AG04450 (cell line): ENCODE measurements at regions not wholly inside any gene's neighbourhood (a gene's known extent, or its start where the extent isn't known, plus 50 kb on each side); places are given as distances from the start of the nearest gene placed in this dataset.

Source experiments
- CTCF ChIA-PET: fragments of 300-600, 350-600 bp; formaldehyde crosslinking; extraction: SDS; loops from one replicate; lab custom pipeline; 2022; ENCODE audit warnings: antibody characterized with exemption, inconsistent platforms; lab: Charles Lee
- POLR2A ChIA-PET: fragments of 350-600 bp; formaldehyde crosslinking; extraction: SDS; loops from one replicate; lab custom pipeline; 2021; ENCODE audit warnings: antibody characterized with exemption, inconsistent platforms; lab: Yijun Ruan, JAX
- DNase-seq: peaks from one replicate; pipeline ENCODE4 v3.0.0-alpha.2; 2011; ENCODE audit warnings: low read depth, low spot score
- H3K27ac ChIP-seq: one replicate; pipeline ENCODE4 v1.5.1; 2012; ENCODE audit warnings: low read depth, low read length, control low read depth
- H3K27me3 ChIP-seq: one replicate; pipeline ENCODE4 v1.6.0; 2012; ENCODE audit warnings: low read length; ENCODE audit not compliant: control insufficient read depth, insufficient read depth
- H3K4me3 ChIP-seq: 2 replicates; pipeline ENCODE4 v1.5.1; 2011; ENCODE audit warnings: mild to moderate bottlenecking, low read depth, low read length, control low read depth
- H3K9me3 ChIP-seq: 2 replicates; pipeline ENCODE4 v1.5.1; 2012; ENCODE audit warnings: low read length; ENCODE audit not compliant: control insufficient read depth, insufficient read depth
- CTCF ChIP-seq: IDR thresholded peaks from 2 replicates; pipeline ENCODE4 v1.5.1; 2011; ENCODE audit warnings: low read depth, low read length, control low read depth, inconsistent platforms

DNA sequence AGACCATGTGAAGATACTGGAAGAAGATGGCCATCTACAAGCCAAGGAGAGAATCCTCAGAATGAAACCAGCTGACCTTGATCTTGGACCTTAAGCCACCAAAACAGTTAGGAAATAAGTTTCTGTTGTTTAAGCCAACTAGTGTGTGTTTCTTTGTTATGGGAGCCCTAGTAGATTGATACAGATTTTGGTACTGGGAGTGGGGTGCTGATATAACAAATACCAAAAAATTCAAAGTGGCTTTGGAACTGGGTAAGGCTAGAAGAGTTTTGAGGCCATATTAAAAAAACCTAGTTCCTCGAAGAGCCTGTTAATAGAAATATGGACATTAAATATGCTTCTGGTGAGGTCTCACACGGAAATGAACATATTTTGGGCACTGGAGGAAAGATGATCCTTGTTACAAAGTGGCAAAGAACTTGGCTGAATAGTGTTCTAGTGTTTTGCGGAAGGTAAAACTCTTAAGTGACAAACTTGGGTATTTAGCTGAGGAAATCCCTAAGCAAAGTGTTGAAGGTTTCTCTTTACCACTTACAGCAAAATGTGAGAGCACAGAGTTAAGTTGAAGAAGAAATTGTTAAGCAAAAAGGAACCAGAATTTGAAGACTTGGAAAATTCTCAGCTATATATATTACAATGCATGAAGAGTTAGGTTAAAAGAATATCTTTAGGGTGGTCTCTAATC is 55.1 kb upstream of the CD83 start:
- Histone ChIP-seq H3K4me3 (no peak overlapping the region), H3K9me3 (no peaks in the 10 kb centered on the region), H3K27ac (no peak overlapping the region), H3K27me3 (no peaks in the 10 kb centered on the region)
- DNase-seq = no peak
- no peak for TF ChIP-seq CTCF
- POLR2A ChIA-PET = no interaction called here
- CTCF ChIA-PET = interaction anchor here (1.1 to 11.5 kb wide), 3 partner anchors 16 to 267 kb away, joined by 3 to 501 read pairs (median 81); no protein-coding TSS in a partner anchor

GRCh38 chr6:14063756-14064155 is 53.8 kb upstream of the CD83 start:
- Histone ChIP-seq H3K27me3 (no peaks in the 10 kb centered on the region), H3K4me3 (no peak overlapping the region), H3K27ac (no peak overlapping the region), H3K9me3 (no peaks in the 10 kb centered on the region)
- CTCF ChIA-PET = interaction anchor here (6.4 to 11.5 kb wide), 2 partner anchors 17 to 153 kb away, joined by 81 to 501 read pairs; no protein-coding TSS in a partner anchor
- no peak for DNase-seq
- no peak for TF ChIP-seq CTCF
- POLR2A ChIA-PET = interaction anchor here (0.7 kb wide), 1 partner anchor 25 kb away, joined by 3 read pairs; no protein-coding TSS in a partner anchor

- POLR2A ChIA-PET = no interaction called here
Measured at GRCh38 chr6:14065350-14065749, 52.2 kb upstream of the CD83 start.

DNA sequence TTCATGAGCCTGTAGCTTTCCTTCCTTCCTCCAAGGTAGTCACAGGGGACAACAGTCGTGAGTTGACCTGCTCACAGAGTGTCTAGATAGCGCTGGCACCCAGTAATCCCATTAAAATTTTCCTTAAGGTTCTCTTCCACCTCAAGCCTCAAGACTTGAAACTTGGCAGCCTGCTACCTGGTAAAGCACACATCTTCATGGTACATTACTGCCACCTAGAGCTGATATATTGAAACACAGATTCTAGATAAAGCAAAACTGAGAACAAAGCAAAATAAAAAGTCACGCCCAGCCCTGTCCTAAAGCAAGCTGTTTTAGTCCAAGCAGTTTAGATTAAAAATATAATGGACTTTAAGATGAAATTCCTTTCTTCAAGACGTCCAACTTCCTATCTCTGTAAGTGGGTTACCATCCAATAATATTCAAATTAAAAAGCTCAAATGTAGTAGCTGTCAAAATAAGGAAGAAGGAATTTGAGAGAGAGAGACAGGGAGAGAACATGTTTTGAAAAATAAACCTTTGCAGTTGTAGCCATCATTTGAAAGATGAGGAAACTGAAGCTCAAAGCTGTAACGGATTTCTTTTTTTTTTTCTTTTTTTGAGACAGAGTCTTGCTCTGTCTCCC is 50.7 kb upstream of the CD83 start:
- TF ChIP-seq CTCF = peak; percentile 64
- DNase-seq = peak; percentile 55
- no peak overlapping the region for H3K27ac ChIP-seq
- H3K27me3 ChIP-seq = no peaks in the 10 kb centered on the region
- H3K4me3 ChIP-seq = no peak overlapping the region
- no peaks in the 10 kb centered on the region for H3K9me3 ChIP-seq
- ChIA-PET CTCF (interaction anchor here (0.6 to 11.5 kb wide), 61 partner anchors 8 to 1531 kb away, joined by 3 to 501 read pairs (median 4); partner anchors contain the start of genes CD83 and RNF182), POLR2A (interaction anchor here (1.2 to 1.6 kb wide), 2 partner anchors 29 to 143 kb away, joined by 3 to 5 read pairs; partner anchors contain the start of gene RNF182)

More at GRCh38 chr6:14065350-14065749, 52.2 kb upstream of the CD83 start:
- Histone ChIP-seq H3K4me3 (no peak overlapping the region), H3K27ac (no peak overlapping the region), H3K9me3 (no peaks in the 10 kb centered on the region), H3K27me3 (no peaks in the 10 kb centered on the region)
- no peak for TF ChIP-seq CTCF
- CTCF ChIA-PET = interaction anchor here (0.7 to 11.5 kb wide), 7 partner anchors 14 to 270 kb away, joined by 3 to 501 read pairs (median 22); no protein-coding TSS in a partner anchor
- DNase-seq = no peak
